K562 (cell line): ENCODE measurements at regions not wholly inside any gene's neighbourhood (a gene's known extent, or its start where the extent isn't known, plus 50 kb on each side); places are given as distances from the start of the nearest gene placed in this dataset.

ENCODE experiments used
- ATAC-seq: fragments of 200-7000 bp; cut with Tn5 transposase; 3 replicates; pipeline ENCODE4 v1.9.1; 2020; ENCODE audit warnings: moderate library complexity
- BruUV-seq: library from RNA; stranded (reverse); fragments of 400-500 nt; replicated peaks from 2 replicates; lab custom pipeline; 2021; lab: Mats Ljungman, UMichigan
- CTCF ChIA-PET: fragments of 300-600 bp; formaldehyde crosslinking; extraction: SDS; loops from one replicate; lab custom pipeline; 2021; ENCODE audit warnings: low intra/inter-chr PET ratio; lab: Yijun Ruan, JAX
- POLR2A ChIA-PET: fragments of 300-600, 350-650 bp; sonication (Branson Sonifier 250); formaldehyde crosslinking; extraction: SDS; loops from one replicate; lab custom pipeline; 2021; ENCODE audit warnings: antibody characterized with exemption, inconsistent platforms; lab: Yijun Ruan, JAX
- DNase-seq, 4 experiments: peaks; one replicate each; pipeline versions ENCODE4 v3.0.0 to v3.0.0-alpha.2; 2011 to 2018; ENCODE audit warnings: low spot score in 3 of 4, mixed read lengths in 3 of 4; ENCODE audit errors: extremely low read depth in 1 of 4
- FAIRE-seq: peaks from 2 replicates; lab custom pipeline; 2011; peaks lifted over from hg19 to GRCh38; lab: Jason Lieb, UNC
- H2AFZ ChIP-seq: 2 replicates; pipeline ENCODE4 v1.6.0; 2011; ENCODE audit warnings: low read depth, low read length, control low read depth, inconsistent platforms
- H3K27ac ChIP-seq: fragments of 200-600 bp; 3 replicates; pipeline ENCODE4 v1.8.0; 2011; ENCODE audit warnings: low read depth, mild to moderate bottlenecking, control low read depth, inconsistent platforms, low read length, moderate library complexity, mixed read lengths; ENCODE audit errors: extremely low read depth
- H3K27me3 ChIP-seq, 2 experiments: fragments of 300-600 bp in 1 of 2; 2 replicates in 1 of 2; 3 replicates in 1 of 2; pipeline versions ENCODE4 v1.6.0 to v1.8.0; 2011; ENCODE audit warnings: inconsistent platforms in 2 of 2, low read length in 2 of 2, mild to moderate bottlenecking in 1 of 2, mixed read lengths in 1 of 2, moderate library complexity in 1 of 2; ENCODE audit not compliant: control insufficient read depth in 2 of 2, insufficient read depth in 2 of 2
- H3K36me3 ChIP-seq: fragments of 300-600 bp; 3 replicates; pipeline ENCODE4 v1.8.0; 2011; ENCODE audit warnings: mild to moderate bottlenecking, low read length, inconsistent platforms; ENCODE audit not compliant: control insufficient read depth, insufficient read depth
- H3K4me1 ChIP-seq, 2 experiments: fragments of 200-600 bp in 1 of 2; replicated peaks in 1 of 2; 2 replicates in 1 of 2; 3 replicates in 1 of 2; pipeline versions ENCODE4 v1.5.1 to v1.8.0; 2011; ENCODE audit warnings: inconsistent platforms in 2 of 2, low read length in 2 of 2, mild to moderate bottlenecking in 1 of 2, mixed read lengths in 1 of 2, moderate library complexity in 1 of 2; ENCODE audit not compliant: control insufficient read depth in 2 of 2, insufficient read depth in 2 of 2
- H3K4me2 ChIP-seq: 2 replicates; pipeline ENCODE4 v1.6.1; 2011; ENCODE audit warnings: low read length, control low read depth, inconsistent platforms, mixed read lengths; ENCODE audit not compliant: insufficient read depth
- H3K4me3 ChIP-seq: fragments of 200-600 bp; sonication (generic), shearing (Covaris generic); 2 replicates; pipeline ENCODE4 v1.5.1; 2016; ENCODE audit warnings: control low read depth, inconsistent platforms
- H3K79me2 ChIP-seq: fragments of 200-600 bp; 3 replicates; pipeline ENCODE4 v1.8.0; 2011; ENCODE audit warnings: low read length, inconsistent platforms; ENCODE audit not compliant: control insufficient read depth, insufficient read depth
- H3K9ac ChIP-seq, 2 experiments: 2 replicates each; pipeline versions ENCODE4 v1.6.0 to v1.6.1; 2011; ENCODE audit warnings: low read depth in 2 of 2, low read length in 2 of 2, control low read depth in 1 of 2, inconsistent platforms in 1 of 2, mild to moderate bottlenecking in 1 of 2, mixed read lengths in 1 of 2; ENCODE audit not compliant: insufficient read depth in 1 of 2
- H3K9me1 ChIP-seq: one replicate; pipeline ENCODE4 v1.6.0; 2011; ENCODE audit warnings: inconsistent platforms, mild to moderate bottlenecking, low read length, moderate library complexity; ENCODE audit not compliant: control insufficient read depth, insufficient read depth
- H3K9me3 ChIP-seq: replicated peaks from 2 replicates; pipeline ENCODE4 v1.5.1; 2011; ENCODE audit warnings: low read depth, low read length, inconsistent platforms; ENCODE audit not compliant: control insufficient read depth, insufficient read depth
- H4K20me1 ChIP-seq: replicated peaks from 2 replicates; pipeline ENCODE4 v1.6.1; 2011; ENCODE audit warnings: low read length, inconsistent platforms, mixed read lengths; ENCODE audit not compliant: control insufficient read depth, insufficient read depth
- ADNP ChIP-seq: fragments of 200-800 bp; sonication (Bioruptor generic); IDR thresholded peaks from 2 replicates; pipeline ENCODE4 v1.6.1; 2016; ENCODE audit warnings: missing genetic modification characterization, missing compliant biosample characterization
- HDAC8 ChIP-seq: fragments of 450-650 bp; IDR thresholded peaks from 2 replicates; pipeline ENCODE4 v1.6.1; 2016; ENCODE audit warnings: mild to moderate bottlenecking, missing genetic modification characterization, moderate library complexity, missing compliant biosample characterization
- MAFG ChIP-seq: fragments of 450-650 bp; conservative IDR thresholded peaks from 2 replicates; pipeline ENCODE4 v1.6.1; 2016; ENCODE audit warnings: missing genetic modification characterization, missing compliant biosample characterization
- POLR2H ChIP-seq: IDR thresholded peaks from 2 replicates; pipeline ENCODE4 v1.6.1; 2016; ENCODE audit warnings: missing genetic modification characterization, low read depth, mild to moderate bottlenecking, control low read depth, missing compliant biosample characterization, moderate library complexity
- RBM22 ChIP-seq: fragments of 200-400 bp; formaldehyde crosslinking; IDR thresholded peaks from 2 replicates; pipeline ENCODE4 v1.6.1; 2018; ENCODE audit warnings: low read length, low read depth; ENCODE audit not compliant: poor library complexity, severe bottlenecking
- RCOR1 ChIP-seq, 2 experiments: IDR thresholded peaks; 2 replicates each; pipeline ENCODE4 v1.6.1; 2012; ENCODE audit warnings: low read depth in 2 of 2, low read length in 2 of 2, borderline replicate concordance in 1 of 2, improper control_type of control experiment in 1 of 2
- TARDBP ChIP-seq: fragments of 450-650 bp; IDR thresholded peaks from 2 replicates; pipeline ENCODE4 v1.6.1; 2016
- TFAM ChIP-seq: fragments of 250-450 bp; sonication (Bioruptor Pico); conservative IDR thresholded peaks from 2 replicates; pipeline ENCODE4 v1.5.0; 2021; ENCODE audit warnings: mild to moderate bottlenecking, moderate library complexity
- ZNF165 ChIP-seq: fragments of 250-450 bp; sonication (Bioruptor Pico); IDR thresholded peaks from 2 replicates; pipeline ENCODE4 v1.4.0; 2020; ENCODE audit warnings: borderline replicate concordance
- ZNF586 ChIP-seq: fragments of 450-650 bp; formaldehyde crosslinking; conservative IDR thresholded peaks from 2 replicates; pipeline ENCODE4 v1.4.0; 2020; ENCODE audit warnings: mild to moderate bottlenecking, moderate library complexity
- ZNF79 ChIP-seq: fragments of 250-450 bp; sonication (Bioruptor Pico); IDR thresholded peaks from 2 replicates; pipeline ENCODE4 v1.4.0; 2020; ENCODE audit warnings: low read depth, mild to moderate bottlenecking, moderate library complexity
- WGBS: fragments of 100-300 bp; shearing (Covaris generic); methylation state at CpG from one replicate; pipeline ENCODE4 v1.1.6; 2016; ENCODE audit warnings: low coverage, mixed read lengths; ENCODE audit not compliant: insufficient coverage; ENCODE audit errors: missing lambda C conversion rate; 5-methylcytosine and 5-hydroxymethylcytosine counted together
- in situ Hi-C: fragments of 300-500 bp; cut with MboI; formaldehyde crosslinking; loops from 4 replicates; pipeline ENCODE4 v1.15.0; 2018; ENCODE audit warnings: inconsistent platforms, mixed read lengths
- intact Hi-C: fragments of 100-400 bp; cut with micrococcal nuclease; formaldehyde crosslinking; loops from 2 replicates; pipeline ENCODE4 v1.14.2; 2022
- TF ChIP-seq, protein P1 (sequence below), 2 experiments: IDR thresholded peaks in 1 of 2; conservative IDR thresholded peaks in 1 of 2; 2 replicates each; pipeline ENCODE4 v1.6.1; 2016; ENCODE audit warnings: low read depth in 2 of 2, mild to moderate bottlenecking in 1 of 2, missing compliant biosample characterization in 1 of 2, missing genetic modification characterization in 1 of 2, moderate library complexity in 1 of 2
- TF ChIP-seq, protein P2 (sequence below): fragments of 250-450 bp; sonication (Bioruptor Pico); IDR thresholded peaks from 2 replicates; pipeline ENCODE4 v1.5.0; 2022; ENCODE audit warnings: mild to moderate bottlenecking
- TF ChIP-seq, protein P3 (sequence below), 2 experiments: IDR thresholded peaks; 2 replicates each; pipeline ENCODE4 v1.6.1; 2011; ENCODE audit warnings: borderline replicate concordance in 1 of 2, control low read depth in 1 of 2, low read depth in 1 of 2, low read length in 1 of 2, mild to moderate bottlenecking in 1 of 2, mixed read lengths in 1 of 2, moderate library complexity in 1 of 2; ENCODE audit not compliant: insufficient read depth in 1 of 2, insufficient read length in 1 of 2, poor library complexity in 1 of 2, severe bottlenecking in 1 of 2; ENCODE audit errors: extremely low read depth in 1 of 2
- TF ChIP-seq, protein P4 (sequence below): IDR thresholded peaks from 2 replicates; pipeline ENCODE4 v1.6.1; 2012; ENCODE audit warnings: low read depth, low read length, improper control_type of control experiment, borderline replicate concordance

DNA sequence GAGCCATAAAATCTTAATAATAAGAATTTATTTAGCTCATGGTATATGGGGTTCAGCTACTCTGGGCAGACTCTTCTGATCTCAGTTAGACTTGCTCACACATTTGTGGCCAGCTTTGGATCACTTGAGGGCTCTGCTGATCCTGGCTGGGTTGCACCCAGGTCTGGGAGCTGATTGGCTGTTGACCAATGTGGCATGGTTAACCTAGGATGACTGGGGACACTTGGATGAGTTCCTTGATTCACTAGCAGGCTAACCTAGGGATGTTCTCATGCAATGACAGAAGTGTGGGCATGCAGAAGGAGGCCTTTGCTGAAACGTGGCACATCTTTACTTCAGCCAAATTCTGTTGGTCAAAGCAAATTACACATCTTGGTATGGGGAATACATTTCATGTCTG lies 569.5 kb downstream of the UTRN start:
- no TSS peak for BruUV-seq
- TF ChIP-seq ZNF165 (CRISPR knock-in tag) (no peak), TFAM (CRISPR knock-in tag) (no peak), RBM22 (no peak), ZNF586 (no peak), MAFG (tag) (no peak), ADNP (tag) (no peak), RCOR1 (IDR thresholded peaks at IDR 0.05; ENCODE audit: borderline replicate concordance in 1 of 2, low read depth in 2 of 2, low read length in 2 of 2) (no peak), TARDBP (no peak), ZNF79 (no peak), POLR2H (tag) (no peak), HDAC8 (tag) (no peak)
- TF ChIP-seq, protein P1, sequence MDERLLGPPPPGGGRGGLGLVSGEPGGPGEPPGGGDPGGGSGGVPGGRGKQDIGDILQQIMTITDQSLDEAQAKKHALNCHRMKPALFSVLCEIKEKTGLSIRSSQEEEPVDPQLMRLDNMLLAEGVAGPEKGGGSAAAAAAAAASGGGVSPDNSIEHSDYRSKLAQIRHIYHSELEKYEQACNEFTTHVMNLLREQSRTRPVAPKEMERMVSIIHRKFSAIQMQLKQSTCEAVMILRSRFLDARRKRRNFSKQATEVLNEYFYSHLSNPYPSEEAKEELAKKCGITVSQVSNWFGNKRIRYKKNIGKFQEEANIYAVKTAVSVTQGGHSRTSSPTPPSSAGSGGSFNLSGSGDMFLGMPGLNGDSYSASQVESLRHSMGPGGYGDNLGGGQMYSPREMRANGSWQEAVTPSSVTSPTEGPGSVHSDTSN (CRISPR knock-in tag; IDR thresholded peaks at IDR 0.05; ENCODE audit: low read depth), result no peak
- TF ChIP-seq, protein P1 (tag; conservative IDR thresholded peaks at IDR 0.05; ENCODE audit: low read depth), result no peak
- TF ChIP-seq, protein P2, sequence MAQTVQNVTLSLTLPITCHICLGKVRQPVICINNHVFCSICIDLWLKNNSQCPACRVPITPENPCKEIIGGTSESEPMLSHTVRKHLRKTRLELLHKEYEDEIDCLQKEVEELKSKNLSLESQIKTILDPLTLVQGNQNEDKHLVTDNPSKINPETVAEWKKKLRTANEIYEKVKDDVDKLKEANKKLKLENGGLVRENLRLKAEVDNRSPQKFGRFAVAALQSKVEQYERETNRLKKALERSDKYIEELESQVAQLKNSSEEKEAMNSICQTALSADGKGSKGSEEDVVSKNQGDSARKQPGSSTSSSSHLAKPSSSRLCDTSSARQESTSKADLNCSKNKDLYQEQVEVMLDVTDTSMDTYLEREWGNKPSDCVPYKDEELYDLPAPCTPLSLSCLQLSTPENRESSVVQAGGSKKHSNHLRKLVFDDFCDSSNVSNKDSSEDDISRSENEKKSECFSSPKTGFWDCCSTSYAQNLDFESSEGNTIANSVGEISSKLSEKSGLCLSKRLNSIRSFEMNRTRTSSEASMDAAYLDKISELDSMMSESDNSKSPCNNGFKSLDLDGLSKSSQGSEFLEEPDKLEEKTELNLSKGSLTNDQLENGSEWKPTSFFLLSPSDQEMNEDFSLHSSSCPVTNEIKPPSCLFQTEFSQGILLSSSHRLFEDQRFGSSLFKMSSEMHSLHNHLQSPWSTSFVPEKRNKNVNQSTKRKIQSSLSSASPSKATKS (CRISPR knock-in tag), result no peak
- TF ChIP-seq, protein P3, sequence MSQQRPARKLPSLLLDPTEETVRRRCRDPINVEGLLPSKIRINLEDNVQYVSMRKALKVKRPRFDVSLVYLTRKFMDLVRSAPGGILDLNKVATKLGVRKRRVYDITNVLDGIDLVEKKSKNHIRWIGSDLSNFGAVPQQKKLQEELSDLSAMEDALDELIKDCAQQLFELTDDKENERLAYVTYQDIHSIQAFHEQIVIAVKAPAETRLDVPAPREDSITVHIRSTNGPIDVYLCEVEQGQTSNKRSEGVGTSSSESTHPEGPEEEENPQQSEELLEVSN (IDR thresholded peaks at IDR 0.05; ENCODE audit: borderline replicate concordance in 1 of 2, extremely low read depth in 1 of 2, insufficient read depth in 1 of 2, insufficient read length in 1 of 2, low read depth in 1 of 2, low read length in 1 of 2, poor library complexity in 1 of 2, severe bottlenecking in 1 of 2), result no peak
- TF ChIP-seq, protein P4, sequence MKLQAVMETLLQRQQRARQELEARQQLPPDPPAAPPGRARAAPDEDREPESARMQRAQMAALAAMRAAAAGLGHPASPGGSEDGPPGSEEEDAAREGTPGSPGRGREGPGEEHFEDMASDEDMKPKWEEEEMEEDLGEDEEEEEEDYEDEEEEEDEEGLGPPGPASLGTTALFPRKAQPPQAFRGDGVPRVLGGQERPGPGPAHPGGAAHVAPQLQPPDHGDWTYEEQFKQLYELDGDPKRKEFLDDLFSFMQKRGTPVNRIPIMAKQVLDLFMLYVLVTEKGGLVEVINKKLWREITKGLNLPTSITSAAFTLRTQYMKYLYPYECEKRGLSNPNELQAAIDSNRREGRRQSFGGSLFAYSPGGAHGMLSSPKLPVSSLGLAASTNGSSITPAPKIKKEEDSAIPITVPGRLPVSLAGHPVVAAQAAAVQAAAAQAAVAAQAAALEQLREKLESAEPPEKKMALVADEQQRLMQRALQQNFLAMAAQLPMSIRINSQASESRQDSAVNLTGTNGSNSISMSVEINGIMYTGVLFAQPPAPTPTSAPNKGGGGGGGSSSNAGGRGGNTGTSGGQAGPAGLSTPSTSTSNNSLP, result no peak

More for the DNA sequence above, 569.5 kb downstream of the UTRN start:
- 5% methylated on average over 1 of the region's 1 CpG for WGBS
- Histone ChIP-seq H3K9me1 (no peaks in the 10 kb centered on the region), H3K4me3 (no peak overlapping the region), H3K27me3 (no peaks in the 10 kb centered on the region), H2AFZ (no peak overlapping the region), H3K27ac (no peak overlapping the region), H3K9me3 (no peaks in the 10 kb centered on the region), H3K4me2 (no peak overlapping the region), H3K79me2 (no peaks in the 10 kb centered on the region), H3K9ac (no peak overlapping the region), H4K20me1 (no peaks in the 10 kb centered on the region), H3K4me1 (no peaks in the 10 kb centered on the region; a peak in 1 of 5 replicates), H3K36me3 (no peaks in the 10 kb centered on the region)
- POLR2A ChIA-PET, result no interaction called here
- no peak for DNase-seq
- intact Hi-C loops, result no loop called here
- CTCF ChIA-PET, result no interaction called here
- in situ Hi-C loops, result no loop called here
- FAIRE-seq, result no peak
- no peak for ATAC-seq
